Bronchial epithelial cell (primary cell): ENCODE measurements at regions not wholly inside any gene's neighbourhood (a gene's known extent, or its start where the extent isn't known, plus 50 kb on each side); places are given as distances from the start of the nearest gene placed in this dataset.

ENCODE experiments used
- DNase-seq: peaks from one replicate; pipeline ENCODE4 v3.0.0-alpha.2; 2010; ENCODE audit warnings: low read depth
- FAIRE-seq: peaks from 2 replicates; lab custom pipeline; 2011; peaks lifted over from hg19 to GRCh38; lab: Jason Lieb, UNC
- H3K27me3 ChIP-seq: 2 replicates; pipeline ENCODE4 v1.5.1; 2011; ENCODE audit warnings: low read length; ENCODE audit not compliant: control insufficient read depth, insufficient read depth
- H3K36me3 ChIP-seq: 2 replicates; pipeline ENCODE4 v1.5.1; 2011; ENCODE audit warnings: low read length; ENCODE audit not compliant: control insufficient read depth, insufficient read depth
- H3K4me3 ChIP-seq: 2 replicates; pipeline ENCODE4 v1.5.1; 2011; ENCODE audit warnings: mild to moderate bottlenecking, low read depth, low read length, control low read depth
- TF ChIP-seq, protein P1 (sequence below): IDR thresholded peaks from 2 replicates; pipeline ENCODE4 v1.5.1; 2011; ENCODE audit warnings: mild to moderate bottlenecking, moderate library complexity, low read length, control low read depth, inconsistent platforms; ENCODE audit not compliant: insufficient read depth, severe bottlenecking

DNA sequence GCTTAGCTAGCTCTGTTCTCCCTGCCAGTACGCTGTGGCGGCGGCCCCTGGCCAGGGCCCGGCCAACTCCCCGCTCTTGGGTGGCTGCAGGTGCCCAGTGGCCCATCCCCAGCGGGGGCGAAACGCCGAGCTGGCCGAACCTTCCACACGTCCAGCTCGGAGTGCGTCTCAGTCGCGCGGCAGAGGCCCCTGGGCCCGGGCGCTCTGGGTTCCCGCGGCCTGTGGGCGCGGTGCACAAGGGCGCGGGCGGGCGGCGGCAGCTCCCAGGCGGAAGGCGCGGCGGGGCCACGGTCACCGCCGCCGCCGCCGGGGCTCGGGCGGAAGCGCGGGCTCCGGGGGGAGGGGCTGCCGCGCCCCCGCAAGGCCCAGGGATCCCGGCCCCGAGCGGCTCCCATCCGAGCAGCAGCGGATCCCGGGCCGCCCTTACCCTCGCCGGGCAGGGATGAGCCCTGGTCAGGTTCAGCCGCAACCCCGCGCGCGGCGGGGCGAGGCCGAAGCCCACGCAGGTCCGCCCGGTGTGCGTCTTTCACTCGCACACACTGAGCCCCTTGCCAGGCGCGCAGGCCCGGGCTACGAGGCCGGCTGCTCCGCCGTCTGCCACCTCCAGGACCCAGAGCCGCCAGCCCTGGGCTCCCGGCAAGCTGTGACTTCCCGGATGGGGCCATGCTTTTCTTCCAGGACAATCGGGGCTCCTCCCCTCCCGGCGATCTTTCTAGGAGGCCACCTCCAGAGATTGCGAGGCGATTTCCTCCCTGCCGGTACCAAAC lies 54.2 kb downstream of the CCDC54 start:
- no peak for FAIRE-seq
- TF ChIP-seq, protein P1, sequence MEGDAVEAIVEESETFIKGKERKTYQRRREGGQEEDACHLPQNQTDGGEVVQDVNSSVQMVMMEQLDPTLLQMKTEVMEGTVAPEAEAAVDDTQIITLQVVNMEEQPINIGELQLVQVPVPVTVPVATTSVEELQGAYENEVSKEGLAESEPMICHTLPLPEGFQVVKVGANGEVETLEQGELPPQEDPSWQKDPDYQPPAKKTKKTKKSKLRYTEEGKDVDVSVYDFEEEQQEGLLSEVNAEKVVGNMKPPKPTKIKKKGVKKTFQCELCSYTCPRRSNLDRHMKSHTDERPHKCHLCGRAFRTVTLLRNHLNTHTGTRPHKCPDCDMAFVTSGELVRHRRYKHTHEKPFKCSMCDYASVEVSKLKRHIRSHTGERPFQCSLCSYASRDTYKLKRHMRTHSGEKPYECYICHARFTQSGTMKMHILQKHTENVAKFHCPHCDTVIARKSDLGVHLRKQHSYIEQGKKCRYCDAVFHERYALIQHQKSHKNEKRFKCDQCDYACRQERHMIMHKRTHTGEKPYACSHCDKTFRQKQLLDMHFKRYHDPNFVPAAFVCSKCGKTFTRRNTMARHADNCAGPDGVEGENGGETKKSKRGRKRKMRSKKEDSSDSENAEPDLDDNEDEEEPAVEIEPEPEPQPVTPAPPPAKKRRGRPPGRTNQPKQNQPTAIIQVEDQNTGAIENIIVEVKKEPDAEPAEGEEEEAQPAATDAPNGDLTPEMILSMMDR = no peak
- no peak for DNase-seq

DNA sequence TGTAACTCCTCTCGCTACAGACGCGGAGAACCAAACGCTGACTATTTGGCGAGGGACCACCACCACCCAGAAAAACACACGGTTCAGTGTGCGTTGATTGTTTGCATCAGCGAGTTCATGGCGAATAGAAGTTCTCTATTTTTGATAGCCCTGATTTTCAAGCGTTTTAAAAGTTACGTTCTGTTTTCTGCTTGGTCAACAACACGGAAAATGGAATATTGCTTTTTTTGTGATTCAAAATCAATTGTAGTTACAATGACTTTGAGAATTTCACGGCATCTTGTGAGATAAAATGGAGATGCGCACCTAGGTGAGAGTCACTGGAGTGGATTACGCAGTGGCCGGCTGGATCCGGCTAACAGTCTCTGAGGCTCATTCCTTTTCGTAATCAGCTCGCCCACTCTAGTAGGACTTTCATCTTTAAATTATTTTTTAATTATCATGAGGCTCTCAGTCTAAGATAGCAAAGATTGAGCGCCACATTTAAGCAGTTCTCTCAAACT lies 54.8 kb downstream of the CCDC54 start:
- FAIRE-seq (no peak), DNase-seq (no peak)
- TF ChIP-seq, protein P1 = no peak
- Histone ChIP-seq H3K4me3 (peak overlapping the region; percentile 81), H3K36me3 (no peaks in the 10 kb centered on the region), H3K27me3 (no peaks in the 10 kb centered on the region)

More for the DNA sequence above, 54.2 kb downstream of the CCDC54 start:
- no peaks in the 10 kb centered on the region for H3K27me3 ChIP-seq
- peak overlapping the region; percentile 81 for H3K4me3 ChIP-seq
- no peaks in the 10 kb centered on the region for H3K36me3 ChIP-seq

DNA sequence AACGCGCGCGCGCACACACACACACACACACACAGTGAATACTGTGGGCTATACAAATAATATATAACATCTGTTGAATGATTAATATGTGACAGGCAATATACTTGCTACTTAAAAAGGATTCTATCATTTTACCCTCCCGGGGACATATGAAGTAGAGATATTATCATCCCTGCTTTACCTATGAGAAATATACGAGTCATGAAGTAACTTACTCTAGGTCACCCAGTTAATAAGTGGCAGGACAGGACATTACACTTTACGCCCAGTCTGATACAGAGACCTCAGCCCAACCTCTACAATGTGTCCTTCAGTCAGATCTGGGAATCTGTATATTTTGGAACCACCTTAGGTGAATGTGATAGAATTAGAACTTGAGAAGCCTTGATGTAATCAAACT lies 55.4 kb downstream of the CCDC54 start:
- FAIRE-seq (no peak), DNase-seq (no peak)
- Histone ChIP-seq H3K27me3 (no peaks in the 10 kb centered on the region), H3K4me3 (peak overlapping the region; percentile 81), H3K36me3 (no peaks in the 10 kb centered on the region)
- TF ChIP-seq, protein P1 = no peak

DNA sequence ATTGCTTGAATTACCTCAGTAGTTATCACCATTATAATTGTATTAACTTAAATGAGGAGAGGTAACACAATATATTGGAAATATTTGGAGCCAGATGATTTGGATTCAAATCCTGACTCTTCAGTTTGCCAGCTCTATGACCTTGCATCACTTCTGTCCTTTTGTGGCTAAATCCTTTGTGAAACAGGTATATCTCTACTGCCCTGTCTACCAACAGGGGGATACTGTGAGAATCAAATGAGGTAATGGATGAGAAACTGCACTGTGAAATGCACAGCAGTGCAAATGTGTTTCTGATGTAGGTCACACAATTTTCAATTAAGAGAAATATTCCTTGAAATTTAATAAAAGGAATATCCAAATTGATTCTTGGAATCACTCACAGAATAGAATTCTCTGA lies 58.8 kb downstream of the CCDC54 start:
- Histone ChIP-seq H3K36me3 (no peaks in the 10 kb centered on the region), H3K4me3 (no peak overlapping the region), H3K27me3 (no peaks in the 10 kb centered on the region)
- FAIRE-seq (no peak), DNase-seq (no peak)
- TF ChIP-seq, protein P1 = no peak

DNA sequence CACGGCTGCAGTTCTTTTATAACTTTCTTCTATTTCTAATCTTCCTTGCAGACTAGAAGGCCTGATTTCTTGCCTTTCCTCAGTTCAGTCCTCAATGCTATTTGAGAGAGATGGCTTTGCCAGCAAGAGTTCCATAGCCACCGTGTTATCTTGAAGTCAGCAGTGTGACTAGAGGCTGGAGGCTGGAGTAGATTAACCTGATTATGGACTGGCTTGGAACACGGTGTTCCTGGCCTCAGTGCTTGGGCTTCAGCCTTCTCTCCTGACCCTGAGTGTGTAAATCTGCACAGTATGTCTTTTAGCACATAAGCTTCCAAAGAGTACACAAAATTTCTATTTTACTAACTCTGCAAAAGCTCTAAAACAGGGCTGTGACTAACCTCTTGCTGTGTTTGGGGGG lies 61.4 kb downstream of the CCDC54 start:
- Histone ChIP-seq H3K36me3 (no peaks in the 10 kb centered on the region), H3K27me3 (no peaks in the 10 kb centered on the region), H3K4me3 (no peak overlapping the region)
- TF ChIP-seq, protein P1 = no peak
- DNase-seq (no peak), FAIRE-seq (no peak)
